ENCODE measurements at regions not wholly inside any gene's neighbourhood (a gene's known extent, or its start where the extent isn't known, plus 50 kb on each side); places are given as distances from the start of the nearest gene placed in this dataset.

DNA sequence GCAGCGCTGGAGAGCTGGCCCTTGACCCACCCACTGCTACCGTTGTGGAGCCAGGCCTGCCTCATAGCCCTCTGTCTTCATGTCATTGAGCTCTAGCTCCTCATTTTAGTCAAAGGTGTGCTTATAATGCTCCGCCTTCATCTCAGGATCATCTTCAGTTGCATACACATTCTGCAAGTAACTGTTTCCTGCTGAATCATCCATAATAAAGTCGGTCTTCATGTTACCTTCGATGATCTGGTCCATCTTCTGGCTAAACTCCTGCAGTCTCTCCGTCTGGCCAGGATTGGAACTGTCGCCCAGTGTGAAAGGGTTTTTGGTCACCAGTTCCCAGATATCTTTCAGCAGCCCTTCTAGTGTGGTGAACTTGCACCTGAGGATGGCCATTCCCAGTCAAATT lies 62.6 kb upstream of the ARMC2 start:
- Histone ChIP-seq H2AFZ (no peak overlapping the region), H3K27ac (ENCODE audit: low read depth) (no peak overlapping the region), H3K79me2 (replicated peaks; ENCODE audit: insufficient read depth) (no peaks in the 10 kb centered on the region), H3F3A (replicated peaks; ENCODE audit: low read depth) (no peaks in the 10 kb centered on the region), H3K4me2 (no peak overlapping the region), H3K4me1 (ENCODE audit: insufficient read depth) (peaks cover 14% of the 10 kb centered on the region), H4K20me1 (replicated peaks; ENCODE audit: insufficient read depth) (no peaks in the 10 kb centered on the region), H3K27me3 (ENCODE audit: insufficient read depth) (no peaks in the 10 kb centered on the region), H3K9me2 (ENCODE audit: insufficient read depth) (no peaks in the 10 kb centered on the region), H3K36me3 (ENCODE audit: insufficient read depth) (no peaks in the 10 kb centered on the region), H3K4me3 (no peak overlapping the region)
- Mint-ChIP-seq H3K36me3 (ENCODE audit: low read depth) (no peaks in the 10 kb centered on the region; the same call in 2 of the 3 replicates), H3K27ac (no peak overlapping the region), H3K4me3 (no peak overlapping the region), H3K27me3 (ENCODE audit: insufficient read depth, low read depth, poor library complexity) (peaks cover 12% of the 10 kb centered on the region), H3K9me3 (peaks cover 9% of the 10 kb centered on the region; the same call in 2 of the 3 replicates), H3K4me1 (peaks cover 16% of the 10 kb centered on the region)
- no peak for TF ChIP-seq JUNB (IDR thresholded peaks at IDR 0.05; ENCODE audit: unreplicated experiment)
- TF ChIP-seq EZH2 (IDR thresholded peaks at IDR 0.05; ENCODE audit: low read depth, unreplicated experiment), result no peak
- no peak for TF ChIP-seq ZNF114 (CRISPR knock-in tag; IDR thresholded peaks at IDR 0.05)
- no peak for TF ChIP-seq EZH2phosphoT487 (IDR thresholded peaks at IDR 0.05; ENCODE audit: unreplicated experiment)
- TF ChIP-seq, protein P1, sequence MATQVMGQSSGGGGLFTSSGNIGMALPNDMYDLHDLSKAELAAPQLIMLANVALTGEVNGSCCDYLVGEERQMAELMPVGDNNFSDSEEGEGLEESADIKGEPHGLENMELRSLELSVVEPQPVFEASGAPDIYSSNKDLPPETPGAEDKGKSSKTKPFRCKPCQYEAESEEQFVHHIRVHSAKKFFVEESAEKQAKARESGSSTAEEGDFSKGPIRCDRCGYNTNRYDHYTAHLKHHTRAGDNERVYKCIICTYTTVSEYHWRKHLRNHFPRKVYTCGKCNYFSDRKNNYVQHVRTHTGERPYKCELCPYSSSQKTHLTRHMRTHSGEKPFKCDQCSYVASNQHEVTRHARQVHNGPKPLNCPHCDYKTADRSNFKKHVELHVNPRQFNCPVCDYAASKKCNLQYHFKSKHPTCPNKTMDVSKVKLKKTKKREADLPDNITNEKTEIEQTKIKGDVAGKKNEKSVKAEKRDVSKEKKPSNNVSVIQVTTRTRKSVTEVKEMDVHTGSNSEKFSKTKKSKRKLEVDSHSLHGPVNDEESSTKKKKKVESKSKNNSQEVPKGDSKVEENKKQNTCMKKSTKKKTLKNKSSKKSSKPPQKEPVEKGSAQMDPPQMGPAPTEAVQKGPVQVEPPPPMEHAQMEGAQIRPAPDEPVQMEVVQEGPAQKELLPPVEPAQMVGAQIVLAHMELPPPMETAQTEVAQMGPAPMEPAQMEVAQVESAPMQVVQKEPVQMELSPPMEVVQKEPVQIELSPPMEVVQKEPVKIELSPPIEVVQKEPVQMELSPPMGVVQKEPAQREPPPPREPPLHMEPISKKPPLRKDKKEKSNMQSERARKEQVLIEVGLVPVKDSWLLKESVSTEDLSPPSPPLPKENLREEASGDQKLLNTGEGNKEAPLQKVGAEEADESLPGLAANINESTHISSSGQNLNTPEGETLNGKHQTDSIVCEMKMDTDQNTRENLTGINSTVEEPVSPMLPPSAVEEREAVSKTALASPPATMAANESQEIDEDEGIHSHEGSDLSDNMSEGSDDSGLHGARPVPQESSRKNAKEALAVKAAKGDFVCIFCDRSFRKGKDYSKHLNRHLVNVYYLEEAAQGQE (IDR thresholded peaks at IDR 0.05; ENCODE audit: unreplicated experiment), result no peak
- no peak for TF ChIP-seq STAT1 (IDR thresholded peaks at IDR 0.05; ENCODE audit: unreplicated experiment)
- TF ChIP-seq, protein P2, sequence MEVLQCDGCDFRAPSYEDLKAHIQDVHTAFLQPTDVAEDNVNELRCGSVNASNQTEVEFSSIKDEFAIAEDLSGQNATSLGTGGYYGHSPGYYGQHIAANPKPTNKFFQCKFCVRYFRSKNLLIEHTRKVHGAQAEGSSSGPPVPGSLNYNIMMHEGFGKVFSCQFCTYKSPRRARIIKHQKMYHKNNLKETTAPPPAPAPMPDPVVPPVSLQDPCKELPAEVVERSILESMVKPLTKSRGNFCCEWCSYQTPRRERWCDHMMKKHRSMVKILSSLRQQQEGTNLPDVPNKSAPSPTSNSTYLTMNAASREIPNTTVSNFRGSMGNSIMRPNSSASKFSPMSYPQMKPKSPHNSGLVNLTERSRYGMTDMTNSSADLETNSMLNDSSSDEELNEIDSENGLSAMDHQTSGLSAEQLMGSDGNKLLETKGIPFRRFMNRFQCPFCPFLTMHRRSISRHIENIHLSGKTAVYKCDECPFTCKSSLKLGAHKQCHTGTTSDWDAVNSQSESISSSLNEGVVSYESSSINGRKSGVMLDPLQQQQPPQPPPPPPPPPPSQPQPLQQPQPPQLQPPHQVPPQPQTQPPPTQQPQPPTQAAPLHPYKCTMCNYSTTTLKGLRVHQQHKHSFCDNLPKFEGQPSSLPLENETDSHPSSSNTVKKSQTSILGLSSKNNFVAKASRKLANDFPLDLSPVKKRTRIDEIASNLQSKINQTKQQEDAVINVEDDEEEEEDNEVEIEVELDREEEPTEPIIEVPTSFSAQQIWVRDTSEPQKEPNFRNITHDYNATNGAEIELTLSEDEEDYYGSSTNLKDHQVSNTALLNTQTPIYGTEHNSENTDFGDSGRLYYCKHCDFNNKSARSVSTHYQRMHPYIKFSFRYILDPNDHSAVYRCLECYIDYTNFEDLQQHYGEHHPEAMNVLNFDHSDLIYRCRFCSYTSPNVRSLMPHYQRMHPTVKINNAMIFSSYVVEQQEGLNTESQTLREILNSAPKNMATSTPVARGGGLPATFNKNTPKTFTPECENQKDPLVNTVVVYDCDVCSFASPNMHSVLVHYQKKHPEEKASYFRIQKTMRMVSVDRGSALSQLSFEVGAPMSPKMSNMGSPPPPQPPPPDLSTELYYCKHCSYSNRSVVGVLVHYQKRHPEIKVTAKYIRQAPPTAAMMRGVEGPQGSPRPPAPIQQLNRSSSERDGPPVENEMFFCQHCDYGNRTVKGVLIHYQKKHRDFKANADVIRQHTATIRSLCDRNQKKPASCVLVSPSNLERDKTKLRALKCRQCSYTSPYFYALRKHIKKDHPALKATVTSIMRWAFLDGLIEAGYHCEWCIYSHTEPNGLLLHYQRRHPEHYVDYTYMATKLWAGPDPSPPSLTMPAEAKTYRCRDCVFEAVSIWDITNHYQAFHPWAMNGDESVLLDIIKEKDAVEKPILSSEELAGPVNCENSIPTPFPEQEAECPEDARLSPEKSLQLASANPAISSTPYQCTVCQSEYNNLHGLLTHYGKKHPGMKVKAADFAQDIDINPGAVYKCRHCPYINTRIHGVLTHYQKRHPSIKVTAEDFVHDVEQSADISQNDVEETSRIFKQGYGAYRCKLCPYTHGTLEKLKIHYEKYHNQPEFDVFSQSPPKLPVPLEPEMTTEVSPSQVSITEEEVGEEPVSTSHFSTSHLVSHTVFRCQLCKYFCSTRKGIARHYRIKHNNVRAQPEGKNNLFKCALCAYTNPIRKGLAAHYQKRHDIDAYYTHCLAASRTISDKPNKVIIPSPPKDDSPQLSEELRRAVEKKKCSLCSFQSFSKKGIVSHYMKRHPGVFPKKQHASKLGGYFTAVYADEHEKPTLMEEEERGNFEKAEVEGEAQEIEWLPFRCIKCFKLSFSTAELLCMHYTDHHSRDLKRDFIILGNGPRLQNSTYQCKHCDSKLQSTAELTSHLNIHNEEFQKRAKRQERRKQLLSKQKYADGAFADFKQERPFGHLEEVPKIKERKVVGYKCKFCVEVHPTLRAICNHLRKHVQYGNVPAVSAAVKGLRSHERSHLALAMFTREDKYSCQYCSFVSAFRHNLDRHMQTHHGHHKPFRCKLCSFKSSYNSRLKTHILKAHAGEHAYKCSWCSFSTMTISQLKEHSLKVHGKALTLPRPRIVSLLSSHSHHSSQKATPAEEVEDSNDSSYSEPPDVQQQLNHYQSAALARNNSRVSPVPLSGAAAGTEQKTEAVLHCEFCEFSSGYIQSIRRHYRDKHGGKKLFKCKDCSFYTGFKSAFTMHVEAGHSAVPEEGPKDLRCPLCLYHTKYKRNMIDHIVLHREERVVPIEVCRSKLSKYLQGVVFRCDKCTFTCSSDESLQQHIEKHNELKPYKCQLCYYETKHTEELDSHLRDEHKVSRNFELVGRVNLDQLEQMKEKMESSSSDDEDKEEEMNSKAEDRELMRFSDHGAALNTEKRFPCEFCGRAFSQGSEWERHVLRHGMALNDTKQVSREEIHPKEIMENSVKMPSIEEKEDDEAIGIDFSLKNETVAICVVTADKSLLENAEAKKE (CRISPR knock-in tag; IDR thresholded peaks at IDR 0.05), result no peak
- TF ChIP-seq CTCF (conservative IDR thresholded peaks at IDR 0.05; ENCODE audit: low read depth in 2 of 2), result no peak
- DNase-seq (ENCODE audit: low spot score) (no peak), ATAC-seq (no peak)

Data from GM23338 (cell line).